ENCODE measurements at regions not wholly inside any gene's neighbourhood (a gene's known extent, or its start where the extent isn't known, plus 50 kb on each side); places are given as distances from the start of the nearest gene placed in this dataset.

DNA sequence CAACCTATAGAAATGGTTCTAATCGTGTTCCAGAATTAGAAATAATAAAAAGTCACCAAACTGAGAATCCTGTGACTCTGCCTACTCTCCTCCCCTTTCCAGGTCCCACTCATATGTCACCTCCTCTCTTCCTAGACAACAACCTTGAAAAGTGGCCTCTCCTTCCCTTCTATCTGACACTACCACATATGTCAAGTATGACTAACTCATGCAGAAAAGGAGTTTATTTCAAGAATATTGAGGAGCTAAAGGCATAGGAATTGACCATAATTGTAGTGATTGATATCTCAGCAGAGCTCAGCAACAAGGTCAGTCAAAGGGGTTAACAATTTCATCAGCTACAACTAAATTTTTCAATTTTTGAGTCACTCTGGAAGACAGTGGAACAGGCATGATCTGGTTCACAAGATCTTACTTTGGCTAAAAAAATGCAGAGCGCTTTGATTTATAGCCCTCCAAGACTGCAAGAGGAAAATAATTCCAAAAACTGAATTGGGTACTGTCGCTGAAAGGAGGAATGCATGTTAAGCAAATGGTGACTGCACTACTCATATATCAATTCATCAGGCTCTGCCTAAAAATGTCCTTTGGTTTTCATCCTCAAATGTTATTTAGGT lies 160.6 kb upstream of the ARHGEF26 start:
- DNase-seq (ENCODE audit: low read depth): no peak
- H3K36me3 ChIP-seq (ENCODE audit: control insufficient read depth, insufficient read depth, low read length): no peaks in the 10 kb centered on the region
- H3K27me3 ChIP-seq (ENCODE audit: control insufficient read depth, insufficient read depth, low read length): no peaks in the 10 kb centered on the region
- TF ChIP-seq, protein P1, sequence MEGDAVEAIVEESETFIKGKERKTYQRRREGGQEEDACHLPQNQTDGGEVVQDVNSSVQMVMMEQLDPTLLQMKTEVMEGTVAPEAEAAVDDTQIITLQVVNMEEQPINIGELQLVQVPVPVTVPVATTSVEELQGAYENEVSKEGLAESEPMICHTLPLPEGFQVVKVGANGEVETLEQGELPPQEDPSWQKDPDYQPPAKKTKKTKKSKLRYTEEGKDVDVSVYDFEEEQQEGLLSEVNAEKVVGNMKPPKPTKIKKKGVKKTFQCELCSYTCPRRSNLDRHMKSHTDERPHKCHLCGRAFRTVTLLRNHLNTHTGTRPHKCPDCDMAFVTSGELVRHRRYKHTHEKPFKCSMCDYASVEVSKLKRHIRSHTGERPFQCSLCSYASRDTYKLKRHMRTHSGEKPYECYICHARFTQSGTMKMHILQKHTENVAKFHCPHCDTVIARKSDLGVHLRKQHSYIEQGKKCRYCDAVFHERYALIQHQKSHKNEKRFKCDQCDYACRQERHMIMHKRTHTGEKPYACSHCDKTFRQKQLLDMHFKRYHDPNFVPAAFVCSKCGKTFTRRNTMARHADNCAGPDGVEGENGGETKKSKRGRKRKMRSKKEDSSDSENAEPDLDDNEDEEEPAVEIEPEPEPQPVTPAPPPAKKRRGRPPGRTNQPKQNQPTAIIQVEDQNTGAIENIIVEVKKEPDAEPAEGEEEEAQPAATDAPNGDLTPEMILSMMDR (IDR thresholded peaks at IDR 0.05; ENCODE audit: insufficient read depth, low read length, poor library complexity, severe bottlenecking): no peak
- H3K4me3 ChIP-seq (ENCODE audit: low read depth, low read length): no peak overlapping the region

DNA sequence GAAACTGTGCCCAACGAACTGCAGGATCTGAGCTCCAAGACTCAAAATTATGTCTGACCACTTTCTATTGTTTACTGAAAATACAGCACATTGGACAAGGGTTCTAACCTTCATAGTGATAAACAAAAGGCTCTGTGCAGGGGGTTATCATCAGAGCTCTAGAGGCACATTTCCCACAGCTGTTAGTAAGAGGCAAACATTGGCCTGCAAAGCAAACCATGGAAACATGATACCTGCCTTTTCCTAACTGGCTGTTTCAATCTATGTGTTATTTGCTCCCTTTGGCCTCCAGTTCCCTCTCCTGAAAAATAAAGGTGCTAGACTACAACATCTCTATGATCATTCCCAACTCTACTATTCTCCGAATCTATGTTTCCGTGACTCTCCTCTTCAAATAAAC lies 159.7 kb upstream of the ARHGEF26 start:
- H3K36me3 ChIP-seq (ENCODE audit: control insufficient read depth, insufficient read depth, low read length): no peaks in the 10 kb centered on the region
- no peak overlapping the region for H3K4me3 ChIP-seq (ENCODE audit: low read depth, low read length)
- TF ChIP-seq, protein P1 (IDR thresholded peaks at IDR 0.05; ENCODE audit: insufficient read depth, low read length, poor library complexity, severe bottlenecking): no peak
- DNase-seq (ENCODE audit: low read depth): no peak
- H3K27me3 ChIP-seq (ENCODE audit: control insufficient read depth, insufficient read depth, low read length): no peaks in the 10 kb centered on the region

DNA sequence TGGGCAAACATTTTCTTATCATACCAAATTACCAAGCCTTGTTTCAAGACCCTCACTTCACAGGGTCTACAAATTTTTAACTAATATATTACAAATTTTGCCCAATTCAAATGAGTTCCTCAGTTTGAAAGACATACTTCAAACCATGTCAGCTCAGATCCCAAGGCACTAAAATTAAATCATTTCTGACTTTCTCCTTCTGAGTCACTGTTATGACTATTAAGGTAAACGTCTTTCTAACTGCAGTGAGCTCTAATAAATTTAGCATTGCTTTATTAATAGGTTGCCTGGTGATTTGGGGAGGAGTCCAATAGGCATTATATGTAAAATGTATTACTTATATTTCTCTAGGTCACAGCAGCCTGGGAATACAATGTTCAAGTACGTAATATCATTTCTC lies 158.2 kb upstream of the ARHGEF26 start:
- no peak for DNase-seq (ENCODE audit: low read depth)

DNA sequence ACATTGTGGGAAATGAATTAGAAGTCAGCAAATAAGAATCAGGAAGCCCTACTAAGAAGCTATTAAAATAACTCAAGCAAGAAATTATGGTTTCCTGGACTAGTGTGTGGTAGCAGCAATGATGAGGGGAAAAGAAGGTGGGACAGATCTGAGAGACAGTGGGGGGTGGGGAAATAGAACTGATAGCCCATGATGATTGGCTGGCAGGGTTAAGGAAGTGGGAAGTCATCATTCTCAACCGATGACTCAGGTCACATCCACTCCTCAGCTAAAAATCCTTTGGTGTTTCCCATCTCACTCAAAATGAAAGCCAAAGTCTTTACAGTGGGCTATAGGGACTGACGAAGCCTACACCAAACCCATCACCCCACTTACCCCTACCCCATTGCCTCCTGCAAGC lies 153.9 kb upstream of the ARHGEF26 start:
- Histone ChIP-seq H3K36me3 (ENCODE audit: control insufficient read depth, insufficient read depth, low read length) (no peaks in the 10 kb centered on the region), H3K27me3 (ENCODE audit: control insufficient read depth, insufficient read depth, low read length) (no peaks in the 10 kb centered on the region), H3K4me3 (ENCODE audit: low read depth, low read length) (no peak overlapping the region)
- TF ChIP-seq, protein P1 (IDR thresholded peaks at IDR 0.05; ENCODE audit: insufficient read depth, low read length, poor library complexity, severe bottlenecking): no peak
- DNase-seq (ENCODE audit: low read depth): peak; percentile 23

More for the DNA sequence above, 158.2 kb upstream of the ARHGEF26 start:
- H3K27me3 ChIP-seq (ENCODE audit: control insufficient read depth, insufficient read depth, low read length): no peaks in the 10 kb centered on the region
- no peak overlapping the region for H3K4me3 ChIP-seq (ENCODE audit: low read depth, low read length)
- H3K36me3 ChIP-seq (ENCODE audit: control insufficient read depth, insufficient read depth, low read length): no peaks in the 10 kb centered on the region
- TF ChIP-seq, protein P1 (IDR thresholded peaks at IDR 0.05; ENCODE audit: insufficient read depth, low read length, poor library complexity, severe bottlenecking): no peak

DNA sequence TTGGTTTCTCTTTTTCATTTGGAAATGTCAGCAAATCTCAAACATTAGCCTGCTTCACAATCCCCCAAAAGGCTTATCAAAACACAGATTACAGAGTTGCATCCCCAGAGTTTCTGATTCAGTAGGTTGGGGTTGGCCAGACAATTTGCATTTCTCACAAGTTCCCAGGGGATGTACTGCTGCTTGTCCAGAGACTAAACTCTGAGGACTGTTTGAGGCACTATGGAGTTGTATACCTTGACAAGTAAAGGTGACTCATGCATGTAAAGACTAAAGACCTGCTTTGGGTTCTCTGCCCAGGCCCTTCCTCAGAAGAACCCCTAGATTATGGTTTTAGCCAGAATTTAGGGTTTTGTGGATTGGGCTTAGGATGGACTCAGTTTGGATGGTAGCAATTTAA lies 151.1 kb upstream of the ARHGEF26 start:
- TF ChIP-seq, protein P1 (IDR thresholded peaks at IDR 0.05; ENCODE audit: insufficient read depth, low read length, poor library complexity, severe bottlenecking): no peak
- DNase-seq (ENCODE audit: low read depth): no peak

DNA sequence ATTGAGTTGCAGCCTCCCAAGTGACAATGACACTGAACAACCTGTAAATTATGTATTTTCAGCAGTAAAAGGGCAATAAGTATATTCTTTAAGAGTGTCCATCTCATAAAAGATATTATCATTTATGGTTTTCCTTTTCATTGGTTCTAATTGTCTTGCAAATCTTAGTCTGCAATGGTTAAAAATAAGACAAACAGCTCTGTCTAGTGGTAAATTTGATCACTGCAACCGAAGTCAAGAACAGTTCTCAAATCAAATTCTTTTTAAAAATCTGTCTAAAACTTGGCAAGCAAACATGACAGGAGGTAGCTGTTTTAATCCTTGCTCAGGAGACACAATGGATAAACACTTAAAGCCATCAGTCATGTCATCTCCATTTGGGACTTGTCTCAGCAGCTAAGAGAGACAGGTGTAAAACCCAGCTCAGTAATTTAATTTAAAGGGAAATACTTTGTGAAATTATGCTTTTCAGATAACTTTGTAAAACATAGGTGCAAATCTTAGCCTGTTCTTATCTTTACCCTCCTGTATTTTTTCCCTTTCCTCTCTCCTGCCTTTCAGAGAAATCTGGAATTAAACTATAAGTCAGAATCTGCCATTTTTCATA lies 150.3 kb upstream of the ARHGEF26 start:
- no peaks in the 10 kb centered on the region for H3K27me3 ChIP-seq (ENCODE audit: control insufficient read depth, insufficient read depth, low read length)
- H3K4me3 ChIP-seq (ENCODE audit: low read depth, low read length): no peak overlapping the region
- H3K36me3 ChIP-seq (ENCODE audit: control insufficient read depth, insufficient read depth, low read length): no peaks in the 10 kb centered on the region
- TF ChIP-seq, protein P1 (IDR thresholded peaks at IDR 0.05; ENCODE audit: insufficient read depth, low read length, poor library complexity, severe bottlenecking): peak; percentile 66
- DNase-seq (ENCODE audit: low read depth): no peak

More for the DNA sequence above, 151.1 kb upstream of the ARHGEF26 start:
- Histone ChIP-seq H3K4me3 (ENCODE audit: low read depth, low read length) (no peak overlapping the region), H3K36me3 (ENCODE audit: control insufficient read depth, insufficient read depth, low read length) (no peaks in the 10 kb centered on the region), H3K27me3 (ENCODE audit: control insufficient read depth, insufficient read depth, low read length) (no peaks in the 10 kb centered on the region)

All from kidney epithelial cell (primary cell).